ENCODE measurements at regions not wholly inside any gene's neighbourhood (a gene's known extent, or its start where the extent isn't known, plus 50 kb on each side); places are given as distances from the start of the nearest gene placed in this dataset.

DNA sequence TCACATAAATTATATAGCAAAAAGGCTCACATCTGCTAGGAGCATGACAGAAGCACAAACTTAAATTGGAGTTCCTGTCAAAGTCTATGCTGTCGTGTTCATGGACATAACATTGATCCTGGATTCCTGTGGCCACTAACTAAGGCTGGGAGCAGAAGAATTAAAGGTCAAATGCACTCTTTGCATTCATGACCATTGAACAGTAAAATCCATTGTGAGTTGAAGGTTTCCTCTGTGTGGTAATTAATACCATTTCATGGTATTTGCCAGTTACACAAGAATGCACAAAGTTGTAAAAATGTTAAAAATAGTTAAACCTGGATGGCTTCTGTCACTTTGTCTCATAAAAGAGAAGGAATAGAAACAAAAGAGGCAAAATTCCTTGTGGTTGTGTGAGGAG, 242.6 kb downstream of the NPR3 start:
- ATAC-seq: no peak
- no peaks in the 10 kb centered on the region for H3K4me1 ChIP-seq

DNA sequence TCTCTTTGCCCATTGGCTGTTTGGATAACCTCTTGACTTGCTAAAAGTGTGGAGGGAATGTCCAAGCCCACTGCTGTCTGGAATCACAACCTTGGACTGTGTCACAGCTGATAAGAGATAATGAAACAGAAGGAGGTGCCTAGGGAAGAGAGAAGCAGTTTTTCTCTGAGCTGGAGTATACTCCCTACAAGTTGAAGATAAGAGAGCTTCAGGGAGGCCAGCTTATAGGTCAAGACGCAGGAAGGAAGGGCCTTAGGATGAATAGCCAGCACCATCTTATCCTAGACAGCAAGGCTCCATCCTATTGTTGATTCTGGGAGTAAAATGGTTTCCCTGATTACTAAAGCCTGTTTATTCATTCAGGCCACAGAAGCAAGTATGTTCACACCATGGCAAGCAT, 244.7 kb downstream of the NPR3 start:
- Histone ChIP-seq H3K4me3 (no peak overlapping the region), H3K27me3 (no peaks in the 10 kb centered on the region), H3K9me3 (no peaks in the 10 kb centered on the region), H3K27ac (no peak overlapping the region), H3K36me3 (no peaks in the 10 kb centered on the region), H3K4me1 (no peaks in the 10 kb centered on the region)
- no peak for DNase-seq
- intact Hi-C loops (cut with DNase I; ENCODE audit: low total_unique reads): no loop called here
- ATAC-seq: no peak
- no peak for TF ChIP-seq POLR2A (IDR thresholded peaks at IDR 0.05)
- TF ChIP-seq, protein P1, sequence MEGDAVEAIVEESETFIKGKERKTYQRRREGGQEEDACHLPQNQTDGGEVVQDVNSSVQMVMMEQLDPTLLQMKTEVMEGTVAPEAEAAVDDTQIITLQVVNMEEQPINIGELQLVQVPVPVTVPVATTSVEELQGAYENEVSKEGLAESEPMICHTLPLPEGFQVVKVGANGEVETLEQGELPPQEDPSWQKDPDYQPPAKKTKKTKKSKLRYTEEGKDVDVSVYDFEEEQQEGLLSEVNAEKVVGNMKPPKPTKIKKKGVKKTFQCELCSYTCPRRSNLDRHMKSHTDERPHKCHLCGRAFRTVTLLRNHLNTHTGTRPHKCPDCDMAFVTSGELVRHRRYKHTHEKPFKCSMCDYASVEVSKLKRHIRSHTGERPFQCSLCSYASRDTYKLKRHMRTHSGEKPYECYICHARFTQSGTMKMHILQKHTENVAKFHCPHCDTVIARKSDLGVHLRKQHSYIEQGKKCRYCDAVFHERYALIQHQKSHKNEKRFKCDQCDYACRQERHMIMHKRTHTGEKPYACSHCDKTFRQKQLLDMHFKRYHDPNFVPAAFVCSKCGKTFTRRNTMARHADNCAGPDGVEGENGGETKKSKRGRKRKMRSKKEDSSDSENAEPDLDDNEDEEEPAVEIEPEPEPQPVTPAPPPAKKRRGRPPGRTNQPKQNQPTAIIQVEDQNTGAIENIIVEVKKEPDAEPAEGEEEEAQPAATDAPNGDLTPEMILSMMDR (IDR thresholded peaks at IDR 0.05 in 4 of 5, conservative IDR thresholded peaks at IDR 0.05 in 1 of 5): no peak
- in situ Hi-C loops (cut with MboI; ENCODE audit: low sequenced_read_pairs in 4 of 4): no loop called here

More for the DNA sequence above, 242.6 kb downstream of the NPR3 start:
- H3K27me3 ChIP-seq: no peaks in the 10 kb centered on the region
- no peak for DNase-seq
- H3K27ac ChIP-seq: no peak overlapping the region
- no peak for TF ChIP-seq POLR2A (IDR thresholded peaks at IDR 0.05)
- TF ChIP-seq, protein P1 (IDR thresholded peaks at IDR 0.05 in 4 of 5, conservative IDR thresholded peaks at IDR 0.05 in 1 of 5): no peak
- H3K4me3 ChIP-seq: no peak overlapping the region
- no peaks in the 10 kb centered on the region for H3K36me3 ChIP-seq
- in situ Hi-C loops (cut with MboI; ENCODE audit: low sequenced_read_pairs in 4 of 4) (no loop called here), intact Hi-C loops (cut with DNase I; ENCODE audit: low total_unique reads) (no loop called here)
- H3K9me3 ChIP-seq: no peaks in the 10 kb centered on the region

DNA sequence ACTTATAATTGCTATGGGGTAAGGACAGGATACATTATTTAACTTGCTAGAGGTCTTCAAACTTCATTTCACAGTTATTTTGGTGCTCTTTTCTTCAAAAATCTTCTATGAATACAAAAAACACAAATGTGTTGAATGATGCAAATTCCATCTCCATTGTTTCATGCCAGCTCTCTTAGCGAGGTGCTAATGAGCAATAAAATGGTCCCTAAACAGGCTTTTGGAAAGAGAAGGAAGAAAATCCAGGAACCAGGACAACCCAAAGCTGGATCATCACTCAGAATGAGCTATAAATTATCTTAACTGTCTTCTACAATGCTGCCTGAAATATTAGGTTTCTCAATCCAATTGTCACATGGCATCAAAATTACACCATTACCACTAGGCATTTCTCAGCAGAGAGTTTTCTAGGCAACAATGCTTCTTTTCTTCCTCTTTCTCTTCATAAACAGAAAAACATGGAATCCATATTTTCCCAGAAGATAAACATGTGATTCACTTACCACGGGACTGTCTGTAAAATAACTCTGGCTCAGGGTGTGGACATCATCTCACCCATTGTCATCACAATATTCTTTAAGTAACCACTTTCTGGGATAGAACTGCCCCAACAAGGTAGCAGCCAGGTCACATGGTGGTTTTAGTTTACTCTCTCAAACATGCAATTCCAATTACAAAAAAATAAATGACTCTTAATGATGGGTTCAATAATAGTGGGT, 249.4 kb downstream of the NPR3 start:
- TF ChIP-seq, protein P1 (IDR thresholded peaks at IDR 0.05 in 4 of 5, conservative IDR thresholded peaks at IDR 0.05 in 1 of 5): no peak
- no peak for TF ChIP-seq POLR2A (IDR thresholded peaks at IDR 0.05)
- in situ Hi-C loops (cut with MboI; ENCODE audit: low sequenced_read_pairs in 4 of 4) (no loop called here), intact Hi-C loops (cut with DNase I; ENCODE audit: low total_unique reads) (no loop called here)
- H3K4me3 ChIP-seq: no peak overlapping the region
- H3K9me3 ChIP-seq: no peaks in the 10 kb centered on the region
- no peak for ATAC-seq
- no peak overlapping the region for H3K27ac ChIP-seq
- no peaks in the 10 kb centered on the region for H3K27me3 ChIP-seq
- no peak for DNase-seq
- H3K36me3 ChIP-seq: no peaks in the 10 kb centered on the region
- H3K4me1 ChIP-seq: no peaks in the 10 kb centered on the region

DNA sequence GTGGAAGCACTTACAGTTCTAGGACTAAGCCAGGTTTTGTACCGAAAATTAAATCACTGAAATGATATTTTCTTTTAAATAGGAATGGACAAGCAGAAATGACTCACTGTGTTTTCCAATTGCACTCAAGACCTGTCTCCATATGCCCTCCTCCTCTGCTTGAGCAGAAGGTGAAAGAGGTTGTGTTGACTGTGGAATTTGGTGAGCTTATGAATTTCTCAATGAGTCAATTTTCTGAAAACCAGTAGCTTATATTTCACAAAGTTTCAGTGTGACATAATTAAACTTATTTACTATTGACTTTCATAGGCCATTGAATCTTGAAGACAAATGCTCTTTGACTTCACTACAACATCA, 249.9 kb downstream of the NPR3 start:
- Histone ChIP-seq H3K4me3 (no peak overlapping the region), H3K9me3 (no peaks in the 10 kb centered on the region), H3K4me1 (no peaks in the 10 kb centered on the region), H3K27ac (no peak overlapping the region), H3K27me3 (no peaks in the 10 kb centered on the region), H3K36me3 (no peaks in the 10 kb centered on the region)
- intact Hi-C loops (cut with DNase I; ENCODE audit: low total_unique reads): no loop called here
- no peak for DNase-seq
- in situ Hi-C loops (cut with MboI; ENCODE audit: low sequenced_read_pairs in 4 of 4): no loop called here
- no peak for TF ChIP-seq POLR2A (IDR thresholded peaks at IDR 0.05)
- TF ChIP-seq, protein P1 (IDR thresholded peaks at IDR 0.05 in 4 of 5, conservative IDR thresholded peaks at IDR 0.05 in 1 of 5): no peak
- no peak for ATAC-seq

DNA sequence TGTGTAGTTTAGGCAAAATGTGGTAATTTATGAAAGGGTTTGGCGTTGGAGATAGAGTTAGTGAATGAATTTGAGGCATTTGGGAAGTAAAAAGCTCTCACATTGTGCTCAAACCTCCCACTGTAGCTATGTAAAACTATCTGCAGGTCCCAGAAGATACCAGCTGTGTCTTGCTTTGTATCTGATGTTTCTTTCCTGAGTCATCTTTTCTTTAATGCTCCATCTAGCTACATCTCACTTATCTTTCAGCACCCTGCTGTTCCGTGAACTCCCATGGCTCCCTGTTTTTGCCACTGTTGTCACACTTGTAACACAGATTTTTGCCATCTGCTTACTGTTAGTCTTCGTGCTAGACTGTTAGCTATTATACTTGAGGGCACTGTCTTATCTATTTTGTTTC, 253.1 kb downstream of the NPR3 start:
- in situ Hi-C loops (cut with MboI; ENCODE audit: low sequenced_read_pairs in 4 of 4) (no loop called here), intact Hi-C loops (cut with DNase I; ENCODE audit: low total_unique reads) (no loop called here)
- Histone ChIP-seq H3K9me3 (no peaks in the 10 kb centered on the region), H3K4me3 (no peak overlapping the region), H3K4me1 (no peaks in the 10 kb centered on the region), H3K36me3 (no peaks in the 10 kb centered on the region), H3K27ac (no peak overlapping the region), H3K27me3 (no peaks in the 10 kb centered on the region)
- ATAC-seq (no peak), DNase-seq (no peak)
- TF ChIP-seq, protein P1 (IDR thresholded peaks at IDR 0.05 in 4 of 5, conservative IDR thresholded peaks at IDR 0.05 in 1 of 5): no peak
- TF ChIP-seq POLR2A (IDR thresholded peaks at IDR 0.05): no peak
